Stimulated activated CD4-positive, alpha-beta T cell treated with anti-CD3 and anti-CD28 coated beads, Interleukin-2, amount 100 ng/mL, for 24 hours (primary cell): ENCODE measurements at regions not wholly inside any gene's neighbourhood (a gene's known extent, or its start where the extent isn't known, plus 50 kb on each side); places are given as distances from the start of the nearest gene placed in this dataset.
A peak's percentile ranks its signal among the peaks of the same experiment; 100 is the strongest.
"Not testable (repeated sequence)": the region's sequence is repeated elsewhere in the genome, so short reads cannot be mapped to it uniquely, and the experiment has no call there.

ENCODE experiments used
- DNase-seq, 2 donors: peaks; one replicate each; pipeline ENCODE4 v3.0.0-alpha.2; 2020

- no peak for DNase-seq
Observed at GRCh38 chr18:59848002-59848401, 51.8 kb upstream of the PMAIP1 start.

- not testable (repeated sequence) for DNase-seq
Observed at GRCh38 chr18:59847491-59847846, 52.3 kb upstream of the PMAIP1 start.

GRCh38 chr18:59846814-59847490, 52.8 kb upstream of the PMAIP1 start:
- DNase-seq: peak; percentile 47 to 55

GRCh38 chr18:59842947-59843346, 56.8 kb upstream of the PMAIP1 start:
- no peak for DNase-seq

- no peak for DNase-seq
Observed at GRCh38 chr18:59839931-59840685, 59.7 kb upstream of the PMAIP1 start.

- no peak for DNase-seq
Observed at GRCh38 chr18:59839246-59839645, 60.5 kb upstream of the PMAIP1 start.

GRCh38 chr18:59837586-59837985, 62.2 kb upstream of the PMAIP1 start:
- peak; percentile 31 to 52 for DNase-seq

GRCh38 chr18:59835605-59836379, 64.0 kb upstream of the PMAIP1 start:
- DNase-seq: no peak

GRCh38 chr18:59834267-59834666, 65.5 kb upstream of the PMAIP1 start:
- no peak for DNase-seq

GRCh38 chr18:59833785-59834184, 66.0 kb upstream of the PMAIP1 start:
- DNase-seq: peak in 1 of 2 donors; percentile 5

GRCh38 chr18:59823596-59824195, 76.1 kb upstream of the PMAIP1 start:
- DNase-seq: peak; percentile 33 to 56

GRCh38 chr18:59822612-59823550, 76.9 kb upstream of the PMAIP1 start:
- DNase-seq: no peak

- DNase-seq: no peak
Observed at GRCh38 chr18:59821983-59822382, 77.8 kb upstream of the PMAIP1 start.

GRCh38 chr18:59820663-59821062, 79.1 kb upstream of the PMAIP1 start:
- DNase-seq: no peak

- no peak for DNase-seq
Observed at GRCh38 chr18:59818769-59819168, 81.0 kb upstream of the PMAIP1 start.

GRCh38 chr18:59814891-59815290, 84.9 kb upstream of the PMAIP1 start:
- DNase-seq: no peak

- DNase-seq: no peak
Observed at GRCh38 chr18:59813942-59814341, 85.9 kb upstream of the PMAIP1 start.

- DNase-seq: no peak
Observed at GRCh38 chr18:59810735-59811520, 88.9 kb upstream of the PMAIP1 start.

- no peak for DNase-seq
Observed at GRCh38 chr18:59810183-59810582, 89.6 kb upstream of the PMAIP1 start.

- DNase-seq: no peak
Observed at GRCh38 chr18:59802031-59802430, 97.8 kb upstream of the PMAIP1 start.

GRCh38 chr18:59801576-59801975, 98.2 kb upstream of the PMAIP1 start:
- no peak for DNase-seq
